CD4-positive, alpha-beta T cell treated with Interleukin-15 for 4 hours (primary cell): ENCODE measurements at regions not wholly inside any gene's neighbourhood (a gene's known extent, or its start where the extent isn't known, plus 50 kb on each side); places are given as distances from the start of the nearest gene placed in this dataset.
"Not testable (repeated sequence)": the region's sequence is repeated elsewhere in the genome, so short reads cannot be mapped to it uniquely, and the experiment has no call there.

Experiments
- DNase-seq: peaks from one replicate; pipeline ENCODE4 v3.0.0-alpha.2; 2020; ENCODE audit warnings: low spot score

- no peak for DNase-seq
Observed at GRCh38 chr18:25560369-25560768, 208.4 kb upstream of the ZNF521 start.

- DNase-seq, result no peak
Observed at GRCh38 chr18:25557011-25557410, 205.0 kb upstream of the ZNF521 start.

GRCh38 chr18:25553631-25554263 is 201.8 kb upstream of the ZNF521 start:
- DNase-seq, result no peak

GRCh38 chr18:25544546-25545287 is 192.8 kb upstream of the ZNF521 start:
- no peak for DNase-seq

GRCh38 chr18:25538175-25538922 is 186.4 kb upstream of the ZNF521 start:
- no peak for DNase-seq

- DNase-seq, result no peak
Observed at GRCh38 chr18:25535495-25535894, 183.5 kb upstream of the ZNF521 start.

- no peak for DNase-seq
Observed at GRCh38 chr18:25534401-25534800, 182.4 kb upstream of the ZNF521 start.

GRCh38 chr18:25533218-25533617 is 181.3 kb upstream of the ZNF521 start:
- DNase-seq, result no peak

- DNase-seq, result no peak
Observed at GRCh38 chr18:25531207-25531606, 179.2 kb upstream of the ZNF521 start.

- not testable (repeated sequence) for DNase-seq
Observed at GRCh38 chr18:25525789-25526188, 173.8 kb upstream of the ZNF521 start.

- no peak for DNase-seq
Observed at GRCh38 chr18:25518716-25519053, 166.7 kb upstream of the ZNF521 start.

GRCh38 chr18:25517881-25518715 is 166.1 kb upstream of the ZNF521 start:
- no peak for DNase-seq

GRCh38 chr18:25516747-25517498 is 165.0 kb upstream of the ZNF521 start:
- no peak for DNase-seq

GRCh38 chr18:25516121-25516520 is 164.2 kb upstream of the ZNF521 start:
- no peak for DNase-seq

GRCh38 chr18:25510096-25510495 is 158.1 kb upstream of the ZNF521 start:
- no peak for DNase-seq

GRCh38 chr18:25503567-25504081 is 151.7 kb upstream of the ZNF521 start:
- DNase-seq, result no peak

GRCh38 chr18:25497151-25497794 is 145.3 kb upstream of the ZNF521 start:
- DNase-seq, result no peak

GRCh38 chr18:25496544-25496943 is 144.6 kb upstream of the ZNF521 start:
- no peak for DNase-seq

GRCh38 chr18:25495606-25496005 is 143.6 kb upstream of the ZNF521 start:
- no peak for DNase-seq

GRCh38 chr18:25494888-25495287 is 142.9 kb upstream of the ZNF521 start:
- DNase-seq, result no peak

- no peak for DNase-seq
Observed at GRCh38 chr18:25493401-25493800, 141.4 kb upstream of the ZNF521 start.
